ENCODE measurements at regions not wholly inside any gene's neighbourhood (a gene's known extent, or its start where the extent isn't known, plus 50 kb on each side); places are given as distances from the start of the nearest gene placed in this dataset.
"Not testable (repeated sequence)": the region's sequence is repeated elsewhere in the genome, so short reads cannot be mapped to it uniquely, and the experiment has no call there.

GRCh38 chr9:78172610-78173009 is 63.3 kb upstream of the CEP78 start:
- not testable (repeated sequence) for DNase-seq

GRCh38 chr9:78171651-78172050 is 64.2 kb upstream of the CEP78 start:
- no peak for DNase-seq

GRCh38 chr9:78169125-78169524 is 66.8 kb upstream of the CEP78 start:
- DNase-seq = no peak

GRCh38 chr9:78167356-78167755 is 68.5 kb upstream of the CEP78 start:
- no peak for DNase-seq

- no peak for DNase-seq
These were observed 72.0 kb upstream of the CEP78 start for GRCh38 chr9:78163834-78164233.

GRCh38 chr9:78158286-78158685 is 77.6 kb upstream of the CEP78 start:
- DNase-seq = no peak

GRCh38 chr9:78150983-78151356 is 84.9 kb upstream of the CEP78 start:
- DNase-seq = no peak

GRCh38 chr9:78150312-78150982 is 85.4 kb upstream of the CEP78 start:
- no peak for DNase-seq

GRCh38 chr9:78149702-78150291 is 86.1 kb upstream of the CEP78 start:
- no peak for DNase-seq

- DNase-seq = no peak
These were observed 89.6 kb upstream of the CEP78 start for GRCh38 chr9:78146241-78146640.

GRCh38 chr9:78144663-78145377 is 91.1 kb upstream of the CEP78 start:
- no peak for DNase-seq

- no peak for DNase-seq
These were observed 91.9 kb upstream of the CEP78 start for GRCh38 chr9:78144008-78144381.

- no peak for DNase-seq
These were observed 92.4 kb upstream of the CEP78 start for GRCh38 chr9:78143281-78144007.

- DNase-seq = not testable (repeated sequence)
These were observed 93.6 kb upstream of the CEP78 start for GRCh38 chr9:78142264-78142663.

- DNase-seq = no peak
These were observed 102.1 kb upstream of the CEP78 start for GRCh38 chr9:78133751-78134150.

GRCh38 chr9:78132701-78133058 is 101.1 kb upstream of the GNAQ start:
- no peak for DNase-seq

GRCh38 chr9:78131969-78132700 is 100.5 kb upstream of the GNAQ start:
- DNase-seq = no peak

- DNase-seq = no peak
These were observed 99.2 kb upstream of the GNAQ start for GRCh38 chr9:78130853-78131252.

- DNase-seq = no peak
These were observed 98.4 kb upstream of the GNAQ start for GRCh38 chr9:78130004-78130403.

GRCh38 chr9:78127279-78128225 is 95.9 kb upstream of the GNAQ start:
- no peak for DNase-seq

GRCh38 chr9:78123808-78124207 is 92.2 kb upstream of the GNAQ start:
- no peak for DNase-seq

- no peak for DNase-seq
These were observed 91.0 kb upstream of the GNAQ start for GRCh38 chr9:78122631-78123030.

All from activated gamma-delta T cell treated with Interleukin-2 at 50 U/mL for 16 hours (primary cell).